Choroid plexus epithelial cell (primary cell): ENCODE measurements at regions not wholly inside any gene's neighbourhood (a gene's known extent, or its start where the extent isn't known, plus 50 kb on each side); places are given as distances from the start of the nearest gene placed in this dataset.

Source experiments
- DNase-seq: peaks from one replicate; pipeline ENCODE4 v3.0.0-alpha.2; 2010; ENCODE audit warnings: low read depth
- H3K4me3 ChIP-seq: 2 replicates; pipeline ENCODE4 v1.5.1; 2011; ENCODE audit warnings: low read depth, mild to moderate bottlenecking, control low read depth, low read length, moderate library complexity
- CTCF ChIP-seq: conservative IDR thresholded peaks from 2 replicates; pipeline ENCODE4 v1.5.1; 2011; ENCODE audit warnings: low read depth, mild to moderate bottlenecking, control low read depth, inconsistent platforms, low read length, moderate library complexity

GRCh38 chr18:53644799-53645471, 579.5 kb downstream of the MBD2 start:
- TF ChIP-seq CTCF, result no peak
- no peak overlapping the region for H3K4me3 ChIP-seq
- no peak for DNase-seq

- no peak for TF ChIP-seq CTCF
- no peak overlapping the region for H3K4me3 ChIP-seq
- DNase-seq, result no peak
Measured at GRCh38 chr18:53639687-53640086, 584.8 kb downstream of the MBD2 start.

- H3K4me3 ChIP-seq, result no peak overlapping the region
- no peak for DNase-seq
- TF ChIP-seq CTCF, result no peak
Measured at GRCh38 chr18:53629337-53629736, 595.1 kb downstream of the MBD2 start.

GRCh38 chr18:53625997-53626599, 598.4 kb downstream of the MBD2 start:
- no peak for DNase-seq
- TF ChIP-seq CTCF, result no peak
- no peak overlapping the region for H3K4me3 ChIP-seq

GRCh38 chr18:53610957-53611356, 613.5 kb downstream of the MBD2 start:
- no peak for TF ChIP-seq CTCF
- DNase-seq, result no peak
- H3K4me3 ChIP-seq, result no peak overlapping the region

GRCh38 chr18:53606792-53607191, 617.7 kb downstream of the MBD2 start:
- no peak for TF ChIP-seq CTCF
- no peak for DNase-seq
- no peak overlapping the region for H3K4me3 ChIP-seq

GRCh38 chr18:53605198-53605597, 619.3 kb downstream of the MBD2 start:
- DNase-seq, result no peak
- H3K4me3 ChIP-seq, result no peak overlapping the region
- TF ChIP-seq CTCF, result no peak
